Glutamatergic neuron (in vitro differentiated cells): ENCODE measurements at regions not wholly inside any gene's neighbourhood (a gene's known extent, or its start where the extent isn't known, plus 50 kb on each side); places are given as distances from the start of the nearest gene placed in this dataset.

Experiments used
- DNase-seq: peaks from one replicate; pipeline ENCODE4 v3.0.0; 2022
- H3K27ac Mint-ChIP-seq: one replicate; pipeline ENCODE4 v1.8.0; 2020; ENCODE audit warnings: mild to moderate bottlenecking, mixed read lengths, inconsistent platforms; ENCODE audit not compliant: unreplicated experiment
- H3K27me3 Mint-ChIP-seq: one replicate; pipeline ENCODE4 v1.8.0; 2020; ENCODE audit warnings: mild to moderate bottlenecking, moderate library complexity, mixed read lengths, inconsistent platforms; ENCODE audit not compliant: unreplicated experiment
- H3K36me3 Mint-ChIP-seq: one replicate; pipeline ENCODE4 v1.8.0; 2020; ENCODE audit warnings: mild to moderate bottlenecking, mixed read lengths, inconsistent platforms; ENCODE audit not compliant: unreplicated experiment
- H3K4me1 Mint-ChIP-seq: one replicate; pipeline ENCODE4 v1.8.0; 2020; ENCODE audit warnings: mild to moderate bottlenecking, low read depth, mixed read lengths, inconsistent platforms; ENCODE audit not compliant: unreplicated experiment
- H3K4me3 Mint-ChIP-seq: one replicate; pipeline ENCODE4 v1.8.0; 2020; ENCODE audit warnings: mild to moderate bottlenecking, mixed read lengths, inconsistent platforms; ENCODE audit not compliant: unreplicated experiment
- H3K9me3 Mint-ChIP-seq: one replicate; pipeline ENCODE4 v1.8.0; 2020; ENCODE audit warnings: mild to moderate bottlenecking, moderate library complexity, mixed read lengths, inconsistent platforms; ENCODE audit not compliant: unreplicated experiment
- CTCF ChIP-seq: fragments of 200-600 bp; sonication (generic); IDR thresholded peaks from one replicate; pipeline ENCODE4 v1.5.0; 2021; ENCODE audit not compliant: partially characterized antibody, unreplicated experiment

GRCh38 chr1:106222403-106222802 is 834.1 kb upstream of the PRMT6 start:
- no peak for DNase-seq
- Mint-ChIP-seq H3K27ac (no peak overlapping the region), H3K9me3 (no peaks in the 10 kb centered on the region), H3K36me3 (no peaks in the 10 kb centered on the region), H3K4me1 (no peaks in the 10 kb centered on the region), H3K27me3 (no peaks in the 10 kb centered on the region), H3K4me3 (no peak overlapping the region)
- TF ChIP-seq CTCF, result no peak

GRCh38 chr1:106223213-106223612 is 833.3 kb upstream of the PRMT6 start:
- H3K27ac Mint-ChIP-seq, result no peak overlapping the region
- no peak overlapping the region for H3K4me3 Mint-ChIP-seq
- no peaks in the 10 kb centered on the region for H3K27me3 Mint-ChIP-seq
- no peaks in the 10 kb centered on the region for H3K9me3 Mint-ChIP-seq
- DNase-seq, result no peak
- H3K36me3 Mint-ChIP-seq, result no peaks in the 10 kb centered on the region
- TF ChIP-seq CTCF, result no peak
- H3K4me1 Mint-ChIP-seq, result no peaks in the 10 kb centered on the region

- Mint-ChIP-seq H3K4me3 (no peak overlapping the region), H3K4me1 (no peaks in the 10 kb centered on the region), H3K27ac (no peak overlapping the region), H3K27me3 (no peaks in the 10 kb centered on the region), H3K36me3 (no peaks in the 10 kb centered on the region), H3K9me3 (no peaks in the 10 kb centered on the region)
- no peak for DNase-seq
- TF ChIP-seq CTCF, result no peak
Measured at GRCh38 chr1:106224426-106224825, 832.0 kb upstream of the PRMT6 start.

- TF ChIP-seq CTCF, result no peak
- no peak overlapping the region for H3K27ac Mint-ChIP-seq
- H3K9me3 Mint-ChIP-seq, result no peaks in the 10 kb centered on the region
- H3K27me3 Mint-ChIP-seq, result no peaks in the 10 kb centered on the region
- no peaks in the 10 kb centered on the region for H3K4me1 Mint-ChIP-seq
- no peaks in the 10 kb centered on the region for H3K36me3 Mint-ChIP-seq
- DNase-seq, result no peak
- no peak overlapping the region for H3K4me3 Mint-ChIP-seq
Measured at GRCh38 chr1:106225403-106225802, 831.1 kb upstream of the PRMT6 start.

GRCh38 chr1:106226550-106226949 is 829.9 kb upstream of the PRMT6 start:
- no peaks in the 10 kb centered on the region for H3K36me3 Mint-ChIP-seq
- H3K4me1 Mint-ChIP-seq, result no peaks in the 10 kb centered on the region
- no peaks in the 10 kb centered on the region for H3K9me3 Mint-ChIP-seq
- H3K27ac Mint-ChIP-seq, result no peak overlapping the region
- H3K4me3 Mint-ChIP-seq, result no peak overlapping the region
- H3K27me3 Mint-ChIP-seq, result no peaks in the 10 kb centered on the region
- no peak for TF ChIP-seq CTCF
- DNase-seq, result no peak
